ENCODE measurements at regions not wholly inside any gene's neighbourhood (a gene's known extent, or its start where the extent isn't known, plus 50 kb on each side); places are given as distances from the start of the nearest gene placed in this dataset.

DNA sequence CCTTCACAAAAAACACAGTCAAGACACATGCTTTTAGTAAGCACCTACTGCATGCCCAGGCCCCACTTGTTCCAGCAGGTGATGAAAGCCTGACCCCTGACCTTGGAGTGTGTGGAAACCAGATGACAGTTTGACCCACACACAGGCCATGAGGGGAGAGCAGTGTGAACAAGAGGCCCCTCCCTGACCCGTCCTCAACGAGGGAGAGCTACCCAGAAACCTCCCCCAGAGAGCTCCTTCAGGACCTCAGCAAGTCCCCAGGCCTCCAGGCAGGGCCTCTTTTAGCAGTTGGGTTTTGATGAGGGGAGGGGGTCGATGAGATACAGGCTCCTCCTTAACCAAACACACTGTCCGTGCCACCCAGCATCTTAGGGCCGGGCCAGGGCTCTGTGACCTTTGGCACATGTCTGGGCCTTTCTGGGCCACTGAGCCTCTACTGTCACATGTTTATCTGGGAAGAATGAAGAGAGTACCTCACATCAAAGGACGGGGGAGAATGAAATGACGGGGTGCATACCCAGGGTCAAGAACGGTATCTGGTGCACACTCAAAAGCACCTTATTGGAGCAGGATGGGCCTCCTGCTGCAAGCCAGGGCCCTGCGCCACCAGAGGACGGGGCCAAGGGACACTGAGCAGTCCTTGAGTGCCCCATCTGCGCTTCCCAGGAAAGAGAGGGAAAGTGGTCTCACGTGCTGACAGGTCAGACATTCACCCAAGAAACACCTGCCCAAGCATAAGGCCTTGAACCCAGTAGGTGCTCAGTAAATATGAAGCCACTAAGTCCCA lies 202.6 kb upstream of the ZMIZ1 start:
- Mint-ChIP-seq H3K9me3 (ENCODE audit: low read depth) (no peaks in the 10 kb centered on the region), H3K4me3 (ENCODE audit: unreplicated experiment) (no peak overlapping the region), H3K27me3 (ENCODE audit: low read depth) (peaks cover 4% of the 10 kb centered on the region), H3K27ac (ENCODE audit: unreplicated experiment) (no peak overlapping the region), H3K4me1 (ENCODE audit: low read depth) (peaks cover 2% of the 10 kb centered on the region), H3K36me3 (ENCODE audit: low read depth) (no peaks in the 10 kb centered on the region)
- TF ChIP-seq, protein P1, sequence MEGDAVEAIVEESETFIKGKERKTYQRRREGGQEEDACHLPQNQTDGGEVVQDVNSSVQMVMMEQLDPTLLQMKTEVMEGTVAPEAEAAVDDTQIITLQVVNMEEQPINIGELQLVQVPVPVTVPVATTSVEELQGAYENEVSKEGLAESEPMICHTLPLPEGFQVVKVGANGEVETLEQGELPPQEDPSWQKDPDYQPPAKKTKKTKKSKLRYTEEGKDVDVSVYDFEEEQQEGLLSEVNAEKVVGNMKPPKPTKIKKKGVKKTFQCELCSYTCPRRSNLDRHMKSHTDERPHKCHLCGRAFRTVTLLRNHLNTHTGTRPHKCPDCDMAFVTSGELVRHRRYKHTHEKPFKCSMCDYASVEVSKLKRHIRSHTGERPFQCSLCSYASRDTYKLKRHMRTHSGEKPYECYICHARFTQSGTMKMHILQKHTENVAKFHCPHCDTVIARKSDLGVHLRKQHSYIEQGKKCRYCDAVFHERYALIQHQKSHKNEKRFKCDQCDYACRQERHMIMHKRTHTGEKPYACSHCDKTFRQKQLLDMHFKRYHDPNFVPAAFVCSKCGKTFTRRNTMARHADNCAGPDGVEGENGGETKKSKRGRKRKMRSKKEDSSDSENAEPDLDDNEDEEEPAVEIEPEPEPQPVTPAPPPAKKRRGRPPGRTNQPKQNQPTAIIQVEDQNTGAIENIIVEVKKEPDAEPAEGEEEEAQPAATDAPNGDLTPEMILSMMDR (IDR thresholded peaks at IDR 0.05), result no peak
- DNase-seq (ENCODE audit: low spot score), result no peak

DNA sequence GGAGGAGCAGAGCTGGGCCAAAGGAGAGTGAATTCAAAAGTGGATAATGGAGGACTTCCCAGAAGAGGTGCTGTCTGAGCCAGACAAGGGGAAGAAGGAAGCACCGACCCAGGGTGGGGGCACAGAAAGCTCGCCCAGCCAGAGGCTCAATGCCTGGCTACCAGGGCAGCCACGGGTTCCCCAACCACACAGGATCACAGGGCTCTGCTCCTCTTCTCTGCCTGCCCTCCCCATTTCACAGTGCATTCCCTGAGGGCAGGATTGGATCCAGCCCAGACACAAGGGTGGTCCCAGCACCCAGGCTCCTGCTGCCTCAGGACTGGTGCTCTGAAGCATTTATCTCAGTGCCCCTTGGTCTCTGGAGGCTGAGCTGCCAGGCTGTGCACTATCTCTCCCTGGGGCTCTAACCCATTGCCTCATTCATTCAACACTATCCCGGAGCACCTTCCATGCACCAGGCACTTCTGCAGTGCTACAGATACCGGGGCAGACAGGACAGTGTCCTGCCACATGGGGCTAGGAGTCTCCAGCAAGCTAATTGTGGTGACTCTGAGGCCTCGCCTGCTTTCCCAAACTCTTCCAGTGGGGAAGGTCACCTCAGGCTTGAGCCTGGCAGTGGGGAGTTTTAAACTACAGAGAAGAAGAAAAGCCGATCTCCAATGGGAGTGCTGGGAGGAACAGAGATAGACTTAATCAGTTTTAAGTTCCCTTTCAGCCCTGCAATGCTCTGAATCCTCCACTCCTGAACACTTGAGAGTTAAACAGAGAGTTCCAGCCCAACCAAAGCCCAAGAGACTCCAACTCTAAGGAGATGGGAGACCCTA lies 201.8 kb upstream of the ZMIZ1 start:
- TF ChIP-seq, protein P1 (IDR thresholded peaks at IDR 0.05), result no peak
- H3K27me3 Mint-ChIP-seq (ENCODE audit: low read depth), result peaks cover 4% of the 10 kb centered on the region
- no peak for DNase-seq (ENCODE audit: low spot score)
- H3K4me3 Mint-ChIP-seq (ENCODE audit: unreplicated experiment), result no peak overlapping the region
- H3K4me1 Mint-ChIP-seq (ENCODE audit: low read depth), result peaks cover 2% of the 10 kb centered on the region
- H3K36me3 Mint-ChIP-seq (ENCODE audit: low read depth), result no peaks in the 10 kb centered on the region
- H3K9me3 Mint-ChIP-seq (ENCODE audit: low read depth), result no peaks in the 10 kb centered on the region
- no peak overlapping the region for H3K27ac Mint-ChIP-seq (ENCODE audit: unreplicated experiment)

DNA sequence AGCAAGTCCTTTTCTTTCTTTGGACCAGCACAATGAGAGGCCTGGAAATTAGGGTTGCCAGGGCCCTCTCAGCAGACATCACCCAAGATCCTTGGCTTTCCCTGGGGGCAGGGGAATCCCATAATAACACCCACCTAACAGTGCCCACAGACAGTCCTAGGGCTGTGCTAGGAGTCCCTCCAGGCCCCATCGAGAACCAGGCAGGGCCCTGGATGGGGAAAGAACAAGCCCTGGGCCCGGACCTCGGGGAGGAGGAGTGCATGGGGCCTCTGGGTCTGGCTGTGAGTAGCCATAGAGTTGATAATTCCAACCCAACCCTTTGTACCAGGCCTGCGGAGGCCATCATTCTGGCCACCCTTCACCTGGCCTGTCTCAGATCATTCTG lies 201.2 kb upstream of the ZMIZ1 start:
- H3K27me3 Mint-ChIP-seq (ENCODE audit: low read depth), result peaks cover 6% of the 10 kb centered on the region
- DNase-seq (ENCODE audit: low spot score), result no peak
- peaks cover 2% of the 10 kb centered on the region for H3K4me1 Mint-ChIP-seq (ENCODE audit: low read depth)
- peaks cover 2% of the 10 kb centered on the region for H3K36me3 Mint-ChIP-seq (ENCODE audit: low read depth)
- TF ChIP-seq, protein P1 (IDR thresholded peaks at IDR 0.05), result no peak
- no peak overlapping the region for H3K4me3 Mint-ChIP-seq (ENCODE audit: unreplicated experiment)
- no peaks in the 10 kb centered on the region for H3K9me3 Mint-ChIP-seq (ENCODE audit: low read depth)
- no peak overlapping the region for H3K27ac Mint-ChIP-seq (ENCODE audit: unreplicated experiment)

DNA sequence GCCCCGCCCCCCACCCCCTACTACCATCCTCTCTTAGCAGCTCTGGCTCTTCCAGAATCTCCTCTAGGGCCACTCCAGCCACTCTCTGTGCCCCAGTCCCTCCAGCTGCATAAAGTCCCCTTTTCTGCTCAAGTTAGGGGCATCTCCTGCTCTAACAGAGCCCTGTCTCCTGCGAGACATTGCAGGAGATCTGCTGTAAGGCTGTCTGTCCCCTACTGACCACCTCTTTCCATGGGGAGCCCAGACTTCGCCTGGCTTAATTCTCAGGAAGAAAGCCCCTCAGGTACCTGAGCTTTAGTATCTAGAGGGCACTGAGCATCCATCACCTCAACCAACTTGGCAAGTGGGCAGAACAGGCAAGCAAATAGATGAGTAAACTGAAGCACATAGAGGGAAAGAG lies 200.7 kb upstream of the ZMIZ1 start:
- Mint-ChIP-seq H3K4me3 (ENCODE audit: unreplicated experiment) (no peak overlapping the region), H3K27ac (ENCODE audit: unreplicated experiment) (no peak overlapping the region), H3K27me3 (ENCODE audit: low read depth) (peaks cover 6% of the 10 kb centered on the region), H3K4me1 (ENCODE audit: low read depth) (peaks cover 2% of the 10 kb centered on the region), H3K9me3 (ENCODE audit: low read depth) (no peaks in the 10 kb centered on the region), H3K36me3 (ENCODE audit: low read depth) (peaks cover 2% of the 10 kb centered on the region)
- TF ChIP-seq, protein P1 (IDR thresholded peaks at IDR 0.05), result no peak
- DNase-seq (ENCODE audit: low spot score), result no peak

DNA sequence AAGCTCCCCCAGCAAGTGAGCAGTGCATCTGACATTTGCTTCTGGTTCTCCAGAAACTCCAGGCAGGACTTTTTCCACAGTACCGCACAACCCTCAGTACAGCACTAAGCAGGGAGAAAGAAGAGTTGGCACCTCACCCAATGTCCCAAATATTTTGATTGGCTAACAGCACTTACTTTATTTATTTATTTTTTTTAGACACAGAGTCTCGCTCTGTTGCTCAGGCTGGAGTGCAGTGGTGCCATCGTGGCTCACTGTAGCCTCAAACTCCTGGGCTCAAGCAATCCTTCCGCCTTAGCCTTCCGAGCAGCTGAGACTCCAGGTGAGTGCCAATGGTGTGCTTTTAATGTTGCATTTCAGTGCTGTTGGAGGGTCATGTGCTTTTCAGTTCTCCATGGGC lies 200.3 kb upstream of the ZMIZ1 start:
- H3K27me3 Mint-ChIP-seq (ENCODE audit: low read depth), result peaks cover 6% of the 10 kb centered on the region

More for the DNA sequence above, 200.3 kb upstream of the ZMIZ1 start:
- Mint-ChIP-seq H3K36me3 (ENCODE audit: low read depth) (peaks cover 2% of the 10 kb centered on the region), H3K9me3 (ENCODE audit: low read depth) (no peaks in the 10 kb centered on the region), H3K4me1 (ENCODE audit: low read depth) (peaks cover 2% of the 10 kb centered on the region), H3K27ac (ENCODE audit: unreplicated experiment) (no peak overlapping the region), H3K4me3 (ENCODE audit: unreplicated experiment) (no peak overlapping the region)
- TF ChIP-seq, protein P1 (IDR thresholded peaks at IDR 0.05), result no peak
- DNase-seq (ENCODE audit: low spot score), result no peak
